GM12891 (cell line): ENCODE measurements at regions not wholly inside any gene's neighbourhood (a gene's known extent, or its start where the extent isn't known, plus 50 kb on each side); places are given as distances from the start of the nearest gene placed in this dataset.

Experiments used
- POLR2A ChIP-seq: IDR thresholded peaks from 2 replicates; pipeline ENCODE4 v1.6.1; 2011; ENCODE audit warnings: low read depth, low read length, control low read depth
- POLR2AphosphoS5 ChIP-seq: IDR thresholded peaks from 2 replicates; pipeline ENCODE4 v1.6.1; 2011; ENCODE audit warnings: low read depth, low read length, control low read depth
- TAF1 ChIP-seq: IDR thresholded peaks from 2 replicates; pipeline ENCODE4 v1.6.1; 2011; ENCODE audit warnings: low read depth, low read length, control low read depth

DNA sequence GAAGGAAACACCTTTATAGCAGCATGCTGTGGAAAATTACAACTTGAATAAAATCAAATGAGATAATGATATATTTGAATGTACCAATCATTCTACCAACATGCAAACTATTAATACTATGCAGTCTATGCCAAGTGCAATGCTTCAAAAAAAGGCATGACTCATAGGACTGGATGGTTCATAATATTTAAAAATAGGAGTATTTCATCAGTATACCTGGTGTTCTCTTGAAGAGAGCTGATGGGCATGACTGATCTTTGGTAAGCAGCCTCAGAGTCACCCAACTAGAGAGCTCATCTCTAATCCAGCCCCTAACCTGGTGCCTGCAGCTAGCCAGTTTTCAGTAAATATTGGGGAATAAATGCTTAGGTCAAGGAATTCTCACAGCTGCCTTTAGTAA, 434.7 kb upstream of the ARRDC4 start:
- TF ChIP-seq POLR2A: no peak
- no peak for TF ChIP-seq TAF1
- TF ChIP-seq POLR2AphosphoS5: no peak
